Aorta (tissue), 5 donors: ENCODE measurements at regions not wholly inside any gene's neighbourhood (a gene's known extent, or its start where the extent isn't known, plus 50 kb on each side); places are given as distances from the start of the nearest gene placed in this dataset.
"Not testable (repeated sequence)": the region's sequence is repeated elsewhere in the genome, so short reads cannot be mapped to it uniquely, and the experiment has no call there.

Experiments
- ATAC-seq: fragments of 200-7000 bp; cut with Tn5 transposase; one replicate; pipeline ENCODE4 v1.9.1; 2022; ENCODE audit warnings: moderate library complexity; ENCODE audit not compliant: low FRiP score
- DNase-seq, 2 donors: peaks; one replicate each; pipeline ENCODE4 v3.0.0-alpha.2; 2020
- H3K27ac ChIP-seq, 2 donors: one replicate each; pipeline ENCODE4 v1.5.1; 2013; ENCODE audit warnings: low read length in 2 of 2, mild to moderate bottlenecking in 2 of 2, moderate library complexity in 2 of 2, control low read depth in 1 of 2, inconsistent platforms in 1 of 2, low read depth in 1 of 2
- H3K27me3 ChIP-seq, 2 donors: one replicate each; pipeline ENCODE4 v1.6.1; 2013; ENCODE audit warnings: control low read depth in 1 of 2, low read length in 1 of 2, mild to moderate bottlenecking in 1 of 2, moderate library complexity in 1 of 2; ENCODE audit not compliant: insufficient read depth in 2 of 2, control insufficient read depth in 1 of 2
- H3K36me3 ChIP-seq, 2 donors: one replicate each; pipeline ENCODE4 v1.6.1; 2013; ENCODE audit warnings: control low read depth in 1 of 2, low read length in 1 of 2, mild to moderate bottlenecking in 1 of 2; ENCODE audit not compliant: insufficient read depth in 2 of 2, control insufficient read depth in 1 of 2
- H3K4me1 ChIP-seq, 2 donors: one replicate each; pipeline ENCODE4 v1.6.1; 2013; ENCODE audit warnings: low read length in 2 of 2, control low read depth in 1 of 2, mild to moderate bottlenecking in 1 of 2, moderate library complexity in 1 of 2; ENCODE audit not compliant: insufficient read depth in 2 of 2, control insufficient read depth in 1 of 2
- H3K4me3 ChIP-seq, 2 donors: one replicate each; pipeline ENCODE4 v1.5.1; 2013; ENCODE audit warnings: low read length in 2 of 2, control low read depth in 1 of 2, mild to moderate bottlenecking in 1 of 2
- H3K9me3 ChIP-seq: one replicate; pipeline ENCODE4 v1.6.1; 2013; ENCODE audit warnings: mild to moderate bottlenecking, low read length; ENCODE audit not compliant: control insufficient read depth
- WGBS, 2 donors: extraction: QIAGEN DNeasy Blood & Tissue Kit; methylation state at CpG; one replicate each; pipeline ENCODE4 v1.1.7; 2013; 5-methylcytosine and 5-hydroxymethylcytosine counted together
- intact Hi-C, 2 donors: fragments of 100-400 bp; cut with DNase I; formaldehyde crosslinking; loops; one replicate each; pipeline versions ENCODE4 v1.14.2 to v1.15.0; 2022
- donor health status: healthy with polysubstance abuse.
- donor health status: Bipolar disorder and iron deficiency.
- donor health status: DM: no; HTN: no; CAD: no.
- donor health status: DM: no; HTN: no; CAD: no.
- donor health status: DM: yes; HTN: yes; CAD: no.

- no peak overlapping the region for H3K4me3 ChIP-seq
- DNase-seq (no peak), ATAC-seq (no peak)
- no peaks in the 10 kb centered on the region for H3K4me1 ChIP-seq
- no peaks in the 10 kb centered on the region for H3K9me3 ChIP-seq
- no peaks in the 10 kb centered on the region for H3K36me3 ChIP-seq
- 83 to 88% methylated on average over 1 of the region's 1 CpG for WGBS, 2 donors
- intact Hi-C loops: no loop called here
- H3K27me3 ChIP-seq: no peaks in the 10 kb centered on the region
- no peak overlapping the region for H3K27ac ChIP-seq
Observed at GRCh38 chr1:80523861-80524260, 1276.9 kb upstream of the ADGRL2 start.

- H3K36me3 ChIP-seq, H3K4me1 ChIP-seq, ATAC-seq, H3K27me3 ChIP-seq, H3K9me3 ChIP-seq, DNase-seq, H3K27ac ChIP-seq, intact Hi-C loops, H3K4me3 ChIP-seq: not testable (repeated sequence)
Observed at GRCh38 chr1:80523071-80523470, 1277.7 kb upstream of the ADGRL2 start.

- no peak for DNase-seq
- Histone ChIP-seq H3K4me1 (no peaks in the 10 kb centered on the region), H3K27ac (no peak overlapping the region), H3K36me3 (no peaks in the 10 kb centered on the region), H3K4me3 (no peak overlapping the region), H3K27me3 (no peaks in the 10 kb centered on the region), H3K9me3 (no peaks in the 10 kb centered on the region)
- intact Hi-C loops: no loop called here
- WGBS, 2 donors: 97 to 100% methylated on average over 1 of the region's 1 CpG
- ATAC-seq: no peak
Observed at GRCh38 chr1:80520949-80521348, 1279.8 kb upstream of the ADGRL2 start.

- Histone ChIP-seq H3K36me3 (no peaks in the 10 kb centered on the region), H3K27ac (no peak overlapping the region), H3K4me3 (no peak overlapping the region), H3K9me3 (no peaks in the 10 kb centered on the region), H3K4me1 (no peaks in the 10 kb centered on the region), H3K27me3 (no peaks in the 10 kb centered on the region)
- no peak for DNase-seq
- intact Hi-C loops: no loop called here
- 95 to 100% methylated on average over 1 of the region's 1 CpG for WGBS, 2 donors
- no peak for ATAC-seq
Observed at GRCh38 chr1:80517062-80517461, 1283.7 kb upstream of the ADGRL2 start.

- WGBS, 2 donors: 86 to 88% methylated on average over 2 of the region's 2 CpGs
- Histone ChIP-seq H3K4me1 (no peaks in the 10 kb centered on the region), H3K27ac (no peak overlapping the region), H3K36me3 (no peaks in the 10 kb centered on the region), H3K9me3 (no peaks in the 10 kb centered on the region), H3K4me3 (no peak overlapping the region), H3K27me3 (no peaks in the 10 kb centered on the region)
- DNase-seq (no peak), ATAC-seq (no peak)
- intact Hi-C loops: no loop called here
Observed at GRCh38 chr1:80509965-80510522, 1290.7 kb upstream of the ADGRL2 start.

- H3K4me1 ChIP-seq: no peaks in the 10 kb centered on the region
- no peaks in the 10 kb centered on the region for H3K36me3 ChIP-seq
- no peaks in the 10 kb centered on the region for H3K27me3 ChIP-seq
- H3K9me3 ChIP-seq: no peaks in the 10 kb centered on the region
- intact Hi-C loops: no loop called here
- no peak overlapping the region for H3K27ac ChIP-seq
- ATAC-seq (no peak), DNase-seq (no peak)
- no peak overlapping the region for H3K4me3 ChIP-seq
- WGBS, 2 donors: 73 to 76% methylated on average over 2 of the region's 2 CpGs
Observed at GRCh38 chr1:80506216-80506615, 1294.5 kb upstream of the ADGRL2 start.

GRCh38 chr1:80498673-80499072, 1302.1 kb upstream of the ADGRL2 start:
- DNase-seq (no peak), ATAC-seq (no peak)
- H3K9me3 ChIP-seq: no peaks in the 10 kb centered on the region
- intact Hi-C loops: no loop called here
- H3K36me3 ChIP-seq: no peaks in the 10 kb centered on the region
- H3K4me1 ChIP-seq: no peaks in the 10 kb centered on the region
- H3K27ac ChIP-seq: no peak overlapping the region
- no peak overlapping the region for H3K4me3 ChIP-seq
- H3K27me3 ChIP-seq: no peaks in the 10 kb centered on the region

- H3K9me3 ChIP-seq: no peaks in the 10 kb centered on the region
- H3K4me1 ChIP-seq: no peaks in the 10 kb centered on the region
- no peaks in the 10 kb centered on the region for H3K36me3 ChIP-seq
- no peak overlapping the region for H3K4me3 ChIP-seq
- DNase-seq (no peak), ATAC-seq (no peak)
- no peaks in the 10 kb centered on the region for H3K27me3 ChIP-seq
- 95 to 97% methylated on average over 16 of the region's 16 CpGs for WGBS, 2 donors
- H3K27ac ChIP-seq: no peak overlapping the region
- intact Hi-C loops: no loop called here
Observed at GRCh38 chr1:80495806-80496205, 1304.9 kb upstream of the ADGRL2 start.

- Histone ChIP-seq H3K4me1 (no peaks in the 10 kb centered on the region), H3K27ac (no peak overlapping the region), H3K4me3 (no peak overlapping the region), H3K27me3 (no peaks in the 10 kb centered on the region), H3K36me3 (no peaks in the 10 kb centered on the region), H3K9me3 (no peaks in the 10 kb centered on the region)
- intact Hi-C loops: no loop called here
- ATAC-seq: no peak
- WGBS, 2 donors: 83 to 88% methylated on average over 1 of the region's 1 CpG
- no peak for DNase-seq
Observed at GRCh38 chr1:80472145-80472544, 1328.6 kb upstream of the ADGRL2 start.
